Heart right ventricle (tissue), 16 donors: ENCODE measurements at regions not wholly inside any gene's neighbourhood (a gene's known extent, or its start where the extent isn't known, plus 50 kb on each side); places are given as distances from the start of the nearest gene placed in this dataset.

Experiments
- ATAC-seq, 8 donors: fragments of 200-7000 bp; cut with Tn5 transposase; one replicate each; pipeline ENCODE4 v1.9.1; 2020; ENCODE audit warnings: mild to moderate bottlenecking in 8 of 8, moderate library complexity in 8 of 8, moderate number of reproducible peaks in 1 of 8
- DNase-seq, 2 donors: peaks; one replicate each; pipeline ENCODE4 v3.0.0-alpha.2; 2020
- H3K27ac ChIP-seq, 10 donors: fragments of 200-600 bp; sonication (generic) in 2 of 10; one replicate each; pipeline versions ENCODE4 v1.5.0 to v1.8.0; 2020 to 2022; ENCODE audit warnings: mild to moderate bottlenecking in 3 of 10
- H3K27me3 ChIP-seq, 7 donors: fragments of 200-600 bp; one replicate each; pipeline ENCODE4 v1.8.0; 2021 to 2022; ENCODE audit warnings: mild to moderate bottlenecking in 2 of 7
- H3K36me3 ChIP-seq, 9 donors: fragments of 200-600 bp; sonication (generic) in 1 of 9; one replicate each; pipeline versions ENCODE4 v1.5.0 to v1.8.0; 2020 to 2022; ENCODE audit warnings: mild to moderate bottlenecking in 2 of 9
- H3K4me1 ChIP-seq, 9 donors: fragments of 200-600 bp; sonication (generic) in 1 of 9; one replicate each; pipeline versions ENCODE4 v1.5.0 to v1.8.0; 2020 to 2022; ENCODE audit warnings: mild to moderate bottlenecking in 4 of 9
- H3K4me3 ChIP-seq, 10 donors: fragments of 200-600 bp; sonication (generic) in 2 of 10; one replicate each; pipeline versions ENCODE4 v1.5.0 to v1.8.0; 2020 to 2022; ENCODE audit warnings: mild to moderate bottlenecking in 7 of 10, moderate library complexity in 2 of 10
- H3K9me3 ChIP-seq, 11 donors: fragments of 200-600 bp in 10 of 11; sonication (generic) in 2 of 11; one replicate each; pipeline versions ENCODE4 v1.5.0 to v1.8.0; 2013 to 2022; ENCODE audit warnings: mild to moderate bottlenecking in 2 of 11, control low read depth in 1 of 11, moderate library complexity in 1 of 11
- WGBS, 2 donors: extraction: QIAGEN DNeasy Blood & Tissue Kit; methylation state at CpG; one replicate each; pipeline ENCODE4 v1.1.7; 2013; ENCODE audit warnings: inconsistent platforms in 1 of 2; 5-methylcytosine and 5-hydroxymethylcytosine counted together
- intact Hi-C, 10 donors: fragments of 100-400 bp; cut with DNase I; formaldehyde crosslinking; loops; one replicate each; pipeline versions ENCODE4 v1.11.1 to v1.14.2; 2022
- TF ChIP-seq, protein P1 (sequence below), 9 donors: fragments of 200-600 bp; sonication (generic) in 2 of 9; IDR thresholded peaks; one replicate each; pipeline versions ENCODE4 v1.5.0 to v1.8.0; 2021 to 2022; ENCODE audit warnings: antibody characterized with exemption in 9 of 9, mild to moderate bottlenecking in 5 of 9, moderate library complexity in 1 of 9
- donor health status: Arrhythmogenic right ventricular cardiomyopathy.
- donor health status: ischemic (EF 13 %, LVEDD 7.1; RV severe dilation, severe dysfunction).
- donor health status: healthy with polysubstance abuse.
- donor health status: DM: no; HTN: yes; CAD: no.
- donor health status: DM: no; HTN: no; CAD: no.
- donor health status: ischemic (EF 25% LVEDD 6.9; RV normal size, moderate dysfunction).
- donor health status: ischemic (EF 25% LVEDD 5.7; RV mildly dilated, moderate dysfunction).
- donor health status: healthy.
- donor health status: DM: yes; HTN: yes; CAD: no.
- donor health status: Ischemic cardiomyopathy.
- donor health status: ischemic (EF 35%, LVEDD 5.7; RV mildly dilated, moderate dysfunction).
- donor health status: nonischemic (EF 11% LVEDD 7.7; RV severe dilation, severe dysfunction).
- donor health status: DM: yes; HTN: yes; CAD: no.
- donor health status: PGD.
- donor health status: ischemic (EF 29% LVEDD 5.4; RV normal size, mild dysfunction).
- donor health status: nonischemic (EF 23%, LVEDD 6.1; RV moderate dilation, normal function).

DNA sequence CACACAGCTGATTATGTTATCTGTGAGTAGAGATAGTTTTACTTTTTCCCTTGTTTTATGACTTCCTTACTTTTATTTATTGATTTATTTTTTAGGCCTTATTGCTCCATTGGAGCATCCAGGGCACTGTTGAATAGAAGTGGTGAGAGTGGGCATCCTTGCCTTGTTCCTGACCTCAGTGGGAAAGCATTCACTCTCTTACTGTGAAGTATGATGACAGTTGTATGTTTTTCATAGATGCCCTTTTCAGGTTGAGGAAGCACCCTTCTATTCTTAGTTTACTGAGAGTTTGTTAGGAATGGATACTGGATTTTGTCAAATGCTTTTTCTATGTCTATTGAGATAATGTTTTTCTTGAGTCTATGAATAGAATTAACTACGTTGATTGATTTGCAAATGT, 88.6 kb downstream of the XRCC2 start:
- TF ChIP-seq, protein P1, sequence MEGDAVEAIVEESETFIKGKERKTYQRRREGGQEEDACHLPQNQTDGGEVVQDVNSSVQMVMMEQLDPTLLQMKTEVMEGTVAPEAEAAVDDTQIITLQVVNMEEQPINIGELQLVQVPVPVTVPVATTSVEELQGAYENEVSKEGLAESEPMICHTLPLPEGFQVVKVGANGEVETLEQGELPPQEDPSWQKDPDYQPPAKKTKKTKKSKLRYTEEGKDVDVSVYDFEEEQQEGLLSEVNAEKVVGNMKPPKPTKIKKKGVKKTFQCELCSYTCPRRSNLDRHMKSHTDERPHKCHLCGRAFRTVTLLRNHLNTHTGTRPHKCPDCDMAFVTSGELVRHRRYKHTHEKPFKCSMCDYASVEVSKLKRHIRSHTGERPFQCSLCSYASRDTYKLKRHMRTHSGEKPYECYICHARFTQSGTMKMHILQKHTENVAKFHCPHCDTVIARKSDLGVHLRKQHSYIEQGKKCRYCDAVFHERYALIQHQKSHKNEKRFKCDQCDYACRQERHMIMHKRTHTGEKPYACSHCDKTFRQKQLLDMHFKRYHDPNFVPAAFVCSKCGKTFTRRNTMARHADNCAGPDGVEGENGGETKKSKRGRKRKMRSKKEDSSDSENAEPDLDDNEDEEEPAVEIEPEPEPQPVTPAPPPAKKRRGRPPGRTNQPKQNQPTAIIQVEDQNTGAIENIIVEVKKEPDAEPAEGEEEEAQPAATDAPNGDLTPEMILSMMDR (IDR thresholded peaks at IDR 0.05), result no peak
- 48 to 49% methylated on average over 1 of the region's 1 CpG for WGBS, 2 donors
- ATAC-seq (no peak), DNase-seq (no peak)
- Histone ChIP-seq H3K4me3 (no peak overlapping the region), H3K27ac (no peak overlapping the region), H3K36me3 (no peaks in the 10 kb centered on the region), H3K27me3 (no peaks in the 10 kb centered on the region), H3K4me1 (no peaks in the 10 kb centered on the region), H3K9me3 (peaks cover 0 to 6% (median 0%) of the 10 kb centered on the region in 11 donors)
- intact Hi-C loops, result no loop called here

DNA sequence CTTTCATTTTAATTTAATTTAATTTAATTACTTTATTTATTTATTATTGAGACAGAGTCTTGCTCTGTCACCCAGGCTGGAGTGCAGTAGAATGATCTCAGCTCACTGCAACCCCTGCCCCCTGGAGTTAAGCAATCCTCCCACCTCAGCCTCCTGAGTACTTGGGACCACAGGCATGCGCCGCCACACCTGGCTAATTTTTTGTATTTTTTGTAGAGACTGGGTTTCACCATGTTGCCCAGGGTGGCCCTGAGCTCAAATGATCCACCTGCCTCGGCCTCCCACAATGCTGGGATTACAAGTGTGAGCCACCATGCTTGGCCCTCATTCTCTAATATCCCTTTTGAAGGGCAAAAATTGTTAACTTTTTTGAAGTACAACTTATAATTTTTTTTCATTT, 92.9 kb downstream of the XRCC2 start:
- DNase-seq, result no peak
- Histone ChIP-seq H3K9me3 (peaks cover 0 to 6% (median 0%) of the 10 kb centered on the region in 11 donors), H3K27ac (no peak overlapping the region), H3K36me3 (no peaks in the 10 kb centered on the region), H3K4me1 (no peaks in the 10 kb centered on the region), H3K27me3 (no peaks in the 10 kb centered on the region), H3K4me3 (no peak overlapping the region)
- ATAC-seq, result no peak
- intact Hi-C loops, result no loop called here
- TF ChIP-seq, protein P1 (IDR thresholded peaks at IDR 0.05), result no peak
- WGBS, 2 donors, result 91 to 94% methylated on average over 3 of the region's 3 CpGs

DNA sequence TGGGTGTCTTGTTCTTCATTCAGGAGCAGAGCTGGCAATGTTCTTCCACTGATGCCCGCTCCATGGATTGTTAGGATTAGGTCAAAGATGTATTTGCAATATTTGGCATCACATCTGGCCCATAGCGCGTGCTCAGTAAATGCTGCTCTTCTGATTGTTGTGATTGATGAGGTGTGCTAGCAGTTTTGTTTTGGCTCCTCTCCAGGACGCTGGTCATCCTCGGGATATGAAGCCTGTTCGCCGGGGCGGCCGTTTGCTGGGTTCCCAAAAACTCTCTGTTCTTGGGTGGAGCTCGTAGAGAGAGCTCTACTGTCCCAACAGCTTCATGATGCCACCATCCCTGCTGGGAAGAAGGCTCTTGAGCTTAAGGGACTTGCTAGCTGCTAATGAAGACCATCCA, 96.9 kb downstream of the XRCC2 start:
- WGBS, 2 donors, result 77 to 83% methylated on average over 10 of the region's 10 CpGs
- no peaks in the 10 kb centered on the region for H3K27me3 ChIP-seq
- TF ChIP-seq, protein P1 (IDR thresholded peaks at IDR 0.05), result no peak
- H3K9me3 ChIP-seq, result peaks cover 0 to 13% (median 0%) of the 10 kb centered on the region in 11 donors
- DNase-seq, result no peak
- H3K27ac ChIP-seq, result no peak overlapping the region
- no peaks in the 10 kb centered on the region for H3K36me3 ChIP-seq
- no peak for ATAC-seq
- intact Hi-C loops, result no loop called here
- H3K4me1 ChIP-seq, result no peaks in the 10 kb centered on the region
- H3K4me3 ChIP-seq, result no peak overlapping the region

DNA sequence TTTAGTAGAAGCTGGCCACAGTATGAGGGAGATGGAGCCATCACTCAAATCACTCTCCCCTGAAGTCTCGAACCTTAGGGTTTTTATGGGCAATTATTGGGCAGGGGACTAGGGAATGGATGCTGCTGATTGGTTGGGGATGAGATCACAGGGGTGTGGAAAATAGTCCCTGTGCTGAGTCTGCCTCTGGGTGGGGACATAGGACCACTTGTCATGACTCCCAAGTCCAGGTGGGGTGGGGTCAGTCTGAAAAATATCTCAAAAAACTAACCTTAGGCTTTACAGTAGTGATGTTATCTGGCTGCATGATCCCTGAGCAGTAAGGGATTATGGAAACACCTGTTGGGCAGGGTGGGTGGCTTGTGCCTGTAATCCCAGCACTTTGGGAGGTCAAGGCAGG, 98.6 kb downstream of the XRCC2 start:
- Histone ChIP-seq H3K27me3 (no peaks in the 10 kb centered on the region), H3K36me3 (no peaks in the 10 kb centered on the region), H3K4me3 (no peak overlapping the region), H3K27ac (no peak overlapping the region), H3K9me3 (peaks cover 0 to 7% (median 0%) of the 10 kb centered on the region in 11 donors), H3K4me1 (no peaks in the 10 kb centered on the region)
- intact Hi-C loops, result no loop called here
- TF ChIP-seq, protein P1 (IDR thresholded peaks at IDR 0.05), result no peak
- no peak for ATAC-seq
- 87 to 97% methylated on average over 1 of the region's 1 CpG for WGBS, 2 donors
- no peak for DNase-seq
